Tibial nerve (tissue), 4 donors: ENCODE measurements at regions not wholly inside any gene's neighbourhood (a gene's known extent, or its start where the extent isn't known, plus 50 kb on each side); places are given as distances from the start of the nearest gene placed in this dataset.

Experiments used
- EP300 ChIP-seq, 2 donors: sonication (generic); formaldehyde crosslinking; IDR thresholded peaks; one replicate each; pipeline ENCODE4 v1.6.1; 2017; ENCODE audit warnings: antibody characterized with exemption in 2 of 2, mild to moderate bottlenecking in 1 of 2
- POLR2A ChIP-seq, 2 donors: fragments of 450-650 bp; IDR thresholded peaks; one replicate each; pipeline ENCODE4 v1.6.1; 2017; ENCODE audit warnings: antibody characterized with exemption in 2 of 2, mild to moderate bottlenecking in 2 of 2, moderate library complexity in 2 of 2
- TF ChIP-seq, protein P1 (sequence below), 5 experiments: fragments of 200-600 bp in 3 of 5; fragments of 450-650 bp in 2 of 5; sonication (generic) in 3 of 5; IDR thresholded peaks; one replicate each; pipeline ENCODE4 v1.5.1; 2016 to 2019; ENCODE audit warnings: antibody characterized with exemption in 5 of 5, mild to moderate bottlenecking in 3 of 5, moderate library complexity in 2 of 5

GRCh38 chr2:64326578-64327050, 127.3 kb upstream of the LGALSL start:
- TF ChIP-seq, protein P1, sequence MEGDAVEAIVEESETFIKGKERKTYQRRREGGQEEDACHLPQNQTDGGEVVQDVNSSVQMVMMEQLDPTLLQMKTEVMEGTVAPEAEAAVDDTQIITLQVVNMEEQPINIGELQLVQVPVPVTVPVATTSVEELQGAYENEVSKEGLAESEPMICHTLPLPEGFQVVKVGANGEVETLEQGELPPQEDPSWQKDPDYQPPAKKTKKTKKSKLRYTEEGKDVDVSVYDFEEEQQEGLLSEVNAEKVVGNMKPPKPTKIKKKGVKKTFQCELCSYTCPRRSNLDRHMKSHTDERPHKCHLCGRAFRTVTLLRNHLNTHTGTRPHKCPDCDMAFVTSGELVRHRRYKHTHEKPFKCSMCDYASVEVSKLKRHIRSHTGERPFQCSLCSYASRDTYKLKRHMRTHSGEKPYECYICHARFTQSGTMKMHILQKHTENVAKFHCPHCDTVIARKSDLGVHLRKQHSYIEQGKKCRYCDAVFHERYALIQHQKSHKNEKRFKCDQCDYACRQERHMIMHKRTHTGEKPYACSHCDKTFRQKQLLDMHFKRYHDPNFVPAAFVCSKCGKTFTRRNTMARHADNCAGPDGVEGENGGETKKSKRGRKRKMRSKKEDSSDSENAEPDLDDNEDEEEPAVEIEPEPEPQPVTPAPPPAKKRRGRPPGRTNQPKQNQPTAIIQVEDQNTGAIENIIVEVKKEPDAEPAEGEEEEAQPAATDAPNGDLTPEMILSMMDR (IDR thresholded peaks at IDR 0.05) = no peak
- TF ChIP-seq EP300 (IDR thresholded peaks at IDR 0.05) (no peak), POLR2A (IDR thresholded peaks at IDR 0.05) (no peak)
